Stimulated activated naive CD8-positive, alpha-beta T cell treated with anti-CD3 and anti-CD28 coated beads, Interleukin-15, amount 100 ng/mL, for 72 hours (primary cell): ENCODE measurements at regions not wholly inside any gene's neighbourhood (a gene's known extent, or its start where the extent isn't known, plus 50 kb on each side); places are given as distances from the start of the nearest gene placed in this dataset.
"Not testable (repeated sequence)": the region's sequence is repeated elsewhere in the genome, so short reads cannot be mapped to it uniquely, and the experiment has no call there.

Experiments
- ATAC-seq: fragments of 150-1000 bp; cut with Tn5 transposase; 2 replicates; pipeline ENCODE4 v1.10.0; 2021; ENCODE audit warnings: mild to moderate bottlenecking, moderate library complexity
- DNase-seq, 2 donors: peaks; one replicate each; pipeline ENCODE4 v3.0.0; 2021 to 2022
- H3K27ac Mint-ChIP-seq, 2 donors: one replicate each; pipeline ENCODE4 v1.8.0; 2022; ENCODE audit warnings: mild to moderate bottlenecking in 2 of 2, mixed read lengths in 2 of 2, moderate library complexity in 2 of 2
- H3K27me3 Mint-ChIP-seq: one replicate; pipeline ENCODE4 v1.8.0; 2022; ENCODE audit warnings: mixed read lengths
- H3K4me1 Mint-ChIP-seq: one replicate; pipeline ENCODE4 v1.8.0; 2022; ENCODE audit warnings: mild to moderate bottlenecking, mixed read lengths
- H3K4me3 Mint-ChIP-seq, 2 donors: one replicate each; pipeline ENCODE4 v1.8.0; 2022; ENCODE audit warnings: mild to moderate bottlenecking in 2 of 2, mixed read lengths in 2 of 2, moderate library complexity in 1 of 2
- H3K9me3 Mint-ChIP-seq, 2 donors: one replicate each; pipeline ENCODE4 v1.8.0; 2022; ENCODE audit warnings: mixed read lengths in 2 of 2

- no peak overlapping the region for H3K4me3 Mint-ChIP-seq
- no peaks in the 10 kb centered on the region for H3K27me3 Mint-ChIP-seq
- no peak overlapping the region for H3K27ac Mint-ChIP-seq
- peaks cover under 1 to 5% of the 10 kb centered on the region in 2 donors for H3K9me3 Mint-ChIP-seq
- ATAC-seq: no peak
- no peaks in the 10 kb centered on the region for H3K4me1 Mint-ChIP-seq
- no peak for DNase-seq
Measured at GRCh38 chr3:65168547-65168946, 480.7 kb upstream of the ADAMTS9 start.

GRCh38 chr3:65166531-65166930 lies 478.7 kb upstream of the ADAMTS9 start:
- no peaks in the 10 kb centered on the region for H3K27me3 Mint-ChIP-seq
- peaks cover 3 to 5% of the 10 kb centered on the region in 2 donors for H3K9me3 Mint-ChIP-seq
- no peaks in the 10 kb centered on the region for H3K4me1 Mint-ChIP-seq
- ATAC-seq (no peak), DNase-seq (no peak)
- no peak overlapping the region for H3K27ac Mint-ChIP-seq
- H3K4me3 Mint-ChIP-seq: no peak overlapping the region

GRCh38 chr3:65158023-65158422 lies 470.2 kb upstream of the ADAMTS9 start:
- no peak for DNase-seq
- H3K9me3 Mint-ChIP-seq: peaks cover 0 to 8% of the 10 kb centered on the region in 2 donors
- no peak overlapping the region for H3K4me3 Mint-ChIP-seq
- no peaks in the 10 kb centered on the region for H3K4me1 Mint-ChIP-seq
- no peak for ATAC-seq
- no peaks in the 10 kb centered on the region for H3K27me3 Mint-ChIP-seq
- no peak overlapping the region for H3K27ac Mint-ChIP-seq

GRCh38 chr3:65153850-65154512 lies 466.2 kb upstream of the ADAMTS9 start:
- Mint-ChIP-seq H3K9me3 (peaks cover 0 to 8% of the 10 kb centered on the region in 2 donors), H3K27ac (no peak overlapping the region), H3K4me3 (no peak overlapping the region), H3K4me1 (no peaks in the 10 kb centered on the region), H3K27me3 (no peaks in the 10 kb centered on the region)
- DNase-seq: no peak
- ATAC-seq: no peak

- Mint-ChIP-seq H3K27ac (no peak overlapping the region), H3K4me1 (no peaks in the 10 kb centered on the region), H3K9me3 (peaks cover 0 to 8% of the 10 kb centered on the region in 2 donors), H3K27me3 (no peaks in the 10 kb centered on the region), H3K4me3 (no peak overlapping the region)
- no peak for DNase-seq
- ATAC-seq: no peak
Measured at GRCh38 chr3:65151666-65152065, 463.9 kb upstream of the ADAMTS9 start.

GRCh38 chr3:65149877-65150276 lies 462.1 kb upstream of the ADAMTS9 start:
- ATAC-seq: no peak
- H3K4me3 Mint-ChIP-seq: no peak overlapping the region

GRCh38 chr3:65148687-65149086 lies 460.9 kb upstream of the ADAMTS9 start:
- no peak for ATAC-seq

More at GRCh38 chr3:65149877-65150276, 462.1 kb upstream of the ADAMTS9 start:
- Mint-ChIP-seq H3K4me1 (no peaks in the 10 kb centered on the region), H3K27ac (no peak overlapping the region), H3K9me3 (no peaks in the 10 kb centered on the region), H3K27me3 (no peaks in the 10 kb centered on the region)
- no peak for DNase-seq

GRCh38 chr3:65146179-65146578 lies 458.4 kb upstream of the ADAMTS9 start:
- H3K27ac Mint-ChIP-seq: no peak overlapping the region
- no peaks in the 10 kb centered on the region for H3K27me3 Mint-ChIP-seq
- no peaks in the 10 kb centered on the region for H3K9me3 Mint-ChIP-seq
- no peak overlapping the region for H3K4me3 Mint-ChIP-seq
- ATAC-seq (no peak), DNase-seq (no peak)
- no peaks in the 10 kb centered on the region for H3K4me1 Mint-ChIP-seq

More at GRCh38 chr3:65148687-65149086, 460.9 kb upstream of the ADAMTS9 start:
- Mint-ChIP-seq H3K27ac (peak overlapping the region; percentile 8 to 31), H3K4me3 (no peak overlapping the region), H3K4me1 (no peaks in the 10 kb centered on the region), H3K9me3 (no peaks in the 10 kb centered on the region), H3K27me3 (no peaks in the 10 kb centered on the region)
- no peak for DNase-seq

GRCh38 chr3:65145680-65146079 lies 457.9 kb upstream of the ADAMTS9 start:
- no peak for DNase-seq
- no peak overlapping the region for H3K27ac Mint-ChIP-seq
- H3K27me3 Mint-ChIP-seq: no peaks in the 10 kb centered on the region
- H3K9me3 Mint-ChIP-seq: no peaks in the 10 kb centered on the region
- no peak for ATAC-seq
- no peaks in the 10 kb centered on the region for H3K4me1 Mint-ChIP-seq
- H3K4me3 Mint-ChIP-seq: no peak overlapping the region

GRCh38 chr3:65144791-65145351 lies 457.1 kb upstream of the ADAMTS9 start:
- H3K27me3 Mint-ChIP-seq: no peaks in the 10 kb centered on the region
- H3K4me3 Mint-ChIP-seq: no peak overlapping the region
- no peak overlapping the region for H3K27ac Mint-ChIP-seq
- ATAC-seq (no peak), DNase-seq (no peak)
- H3K4me1 Mint-ChIP-seq: no peaks in the 10 kb centered on the region
- H3K9me3 Mint-ChIP-seq: no peaks in the 10 kb centered on the region

GRCh38 chr3:65142456-65142855 lies 454.7 kb upstream of the ADAMTS9 start:
- Mint-ChIP-seq H3K27me3 (no peaks in the 10 kb centered on the region), H3K9me3 (no peaks in the 10 kb centered on the region), H3K27ac (no peak overlapping the region), H3K4me1 (no peaks in the 10 kb centered on the region), H3K4me3 (no peak overlapping the region)
- DNase-seq: no peak
- no peak for ATAC-seq

- Mint-ChIP-seq H3K9me3 (peaks cover 0 to 12% of the 10 kb centered on the region in 2 donors), H3K4me3 (no peak overlapping the region), H3K4me1 (no peaks in the 10 kb centered on the region), H3K27ac (no peak overlapping the region), H3K27me3 (no peaks in the 10 kb centered on the region)
- ATAC-seq (no peak), DNase-seq (no peak)
Measured at GRCh38 chr3:65138556-65138955, 450.8 kb upstream of the ADAMTS9 start.

- H3K4me3 Mint-ChIP-seq, H3K27ac Mint-ChIP-seq, H3K4me1 Mint-ChIP-seq, DNase-seq, H3K27me3 Mint-ChIP-seq, ATAC-seq: not testable (repeated sequence)
- peaks cover 0 to 21% of the 10 kb centered on the region in 2 donors for H3K9me3 Mint-ChIP-seq
Measured at GRCh38 chr3:65133752-65134151, 446.0 kb upstream of the ADAMTS9 start.

- H3K27me3 Mint-ChIP-seq: no peaks in the 10 kb centered on the region
- H3K4me3 Mint-ChIP-seq: no peak overlapping the region
- no peak overlapping the region for H3K27ac Mint-ChIP-seq
- ATAC-seq (no peak), DNase-seq (no peak)
- peaks cover 0 to 18% of the 10 kb centered on the region in 2 donors for H3K9me3 Mint-ChIP-seq
- no peaks in the 10 kb centered on the region for H3K4me1 Mint-ChIP-seq
Measured at GRCh38 chr3:65130782-65131181, 443.0 kb upstream of the ADAMTS9 start.

- H3K27ac Mint-ChIP-seq: no peak overlapping the region
- DNase-seq: no peak
- no peak for ATAC-seq
- peaks cover 0 to 12% of the 10 kb centered on the region in 2 donors for H3K9me3 Mint-ChIP-seq
- H3K4me3 Mint-ChIP-seq: no peak overlapping the region
- H3K4me1 Mint-ChIP-seq: no peaks in the 10 kb centered on the region
- no peaks in the 10 kb centered on the region for H3K27me3 Mint-ChIP-seq
Measured at GRCh38 chr3:65128346-65128745, 440.5 kb upstream of the ADAMTS9 start.

GRCh38 chr3:65126527-65127410 lies 439.0 kb upstream of the ADAMTS9 start:
- no peaks in the 10 kb centered on the region for H3K27me3 Mint-ChIP-seq
- no peak overlapping the region for H3K4me3 Mint-ChIP-seq
- peaks cover 3 to 12% of the 10 kb centered on the region in 2 donors for H3K9me3 Mint-ChIP-seq
- H3K4me1 Mint-ChIP-seq: no peaks in the 10 kb centered on the region
- DNase-seq: no peak
- H3K27ac Mint-ChIP-seq: no peak overlapping the region
- ATAC-seq: no peak
